ENCODE measurements at regions not wholly inside any gene's neighbourhood (a gene's known extent, or its start where the extent isn't known, plus 50 kb on each side); places are given as distances from the start of the nearest gene placed in this dataset.

DNA sequence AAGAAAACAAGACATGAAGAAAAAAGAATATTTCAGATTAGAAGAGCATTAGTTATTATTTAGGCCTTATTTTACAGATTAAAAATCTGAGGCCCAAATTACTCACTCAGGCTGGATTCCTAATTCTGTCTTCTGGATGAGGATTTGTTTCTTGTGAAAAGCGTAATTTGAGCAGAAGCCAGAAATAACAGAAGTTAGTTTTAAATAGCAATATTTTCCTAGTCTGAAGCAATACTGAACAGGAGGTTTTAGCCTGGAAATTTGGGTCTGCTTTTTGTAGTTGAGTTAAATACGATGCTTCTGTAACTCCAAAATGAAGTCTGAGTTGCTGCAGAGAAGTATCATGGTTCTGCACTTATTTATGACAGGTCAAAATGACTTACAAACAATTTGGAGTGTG is 124.9 kb downstream of the RTL3 start:
- TF ChIP-seq, protein P1, sequence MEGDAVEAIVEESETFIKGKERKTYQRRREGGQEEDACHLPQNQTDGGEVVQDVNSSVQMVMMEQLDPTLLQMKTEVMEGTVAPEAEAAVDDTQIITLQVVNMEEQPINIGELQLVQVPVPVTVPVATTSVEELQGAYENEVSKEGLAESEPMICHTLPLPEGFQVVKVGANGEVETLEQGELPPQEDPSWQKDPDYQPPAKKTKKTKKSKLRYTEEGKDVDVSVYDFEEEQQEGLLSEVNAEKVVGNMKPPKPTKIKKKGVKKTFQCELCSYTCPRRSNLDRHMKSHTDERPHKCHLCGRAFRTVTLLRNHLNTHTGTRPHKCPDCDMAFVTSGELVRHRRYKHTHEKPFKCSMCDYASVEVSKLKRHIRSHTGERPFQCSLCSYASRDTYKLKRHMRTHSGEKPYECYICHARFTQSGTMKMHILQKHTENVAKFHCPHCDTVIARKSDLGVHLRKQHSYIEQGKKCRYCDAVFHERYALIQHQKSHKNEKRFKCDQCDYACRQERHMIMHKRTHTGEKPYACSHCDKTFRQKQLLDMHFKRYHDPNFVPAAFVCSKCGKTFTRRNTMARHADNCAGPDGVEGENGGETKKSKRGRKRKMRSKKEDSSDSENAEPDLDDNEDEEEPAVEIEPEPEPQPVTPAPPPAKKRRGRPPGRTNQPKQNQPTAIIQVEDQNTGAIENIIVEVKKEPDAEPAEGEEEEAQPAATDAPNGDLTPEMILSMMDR (IDR thresholded peaks at IDR 0.05), result no peak
- TF ChIP-seq POLR2AphosphoS5 (IDR thresholded peaks at IDR 0.05; ENCODE audit: low read depth, low read length) (no peak), SIN3A (IDR thresholded peaks at IDR 0.05; ENCODE audit: borderline replicate concordance, insufficient read depth, low read depth, low read length) (no peak), TCF7L2 (IDR thresholded peaks at IDR 0.05; ENCODE audit: low read depth, low read length) (no peak)
- TF ChIP-seq, protein P2, sequence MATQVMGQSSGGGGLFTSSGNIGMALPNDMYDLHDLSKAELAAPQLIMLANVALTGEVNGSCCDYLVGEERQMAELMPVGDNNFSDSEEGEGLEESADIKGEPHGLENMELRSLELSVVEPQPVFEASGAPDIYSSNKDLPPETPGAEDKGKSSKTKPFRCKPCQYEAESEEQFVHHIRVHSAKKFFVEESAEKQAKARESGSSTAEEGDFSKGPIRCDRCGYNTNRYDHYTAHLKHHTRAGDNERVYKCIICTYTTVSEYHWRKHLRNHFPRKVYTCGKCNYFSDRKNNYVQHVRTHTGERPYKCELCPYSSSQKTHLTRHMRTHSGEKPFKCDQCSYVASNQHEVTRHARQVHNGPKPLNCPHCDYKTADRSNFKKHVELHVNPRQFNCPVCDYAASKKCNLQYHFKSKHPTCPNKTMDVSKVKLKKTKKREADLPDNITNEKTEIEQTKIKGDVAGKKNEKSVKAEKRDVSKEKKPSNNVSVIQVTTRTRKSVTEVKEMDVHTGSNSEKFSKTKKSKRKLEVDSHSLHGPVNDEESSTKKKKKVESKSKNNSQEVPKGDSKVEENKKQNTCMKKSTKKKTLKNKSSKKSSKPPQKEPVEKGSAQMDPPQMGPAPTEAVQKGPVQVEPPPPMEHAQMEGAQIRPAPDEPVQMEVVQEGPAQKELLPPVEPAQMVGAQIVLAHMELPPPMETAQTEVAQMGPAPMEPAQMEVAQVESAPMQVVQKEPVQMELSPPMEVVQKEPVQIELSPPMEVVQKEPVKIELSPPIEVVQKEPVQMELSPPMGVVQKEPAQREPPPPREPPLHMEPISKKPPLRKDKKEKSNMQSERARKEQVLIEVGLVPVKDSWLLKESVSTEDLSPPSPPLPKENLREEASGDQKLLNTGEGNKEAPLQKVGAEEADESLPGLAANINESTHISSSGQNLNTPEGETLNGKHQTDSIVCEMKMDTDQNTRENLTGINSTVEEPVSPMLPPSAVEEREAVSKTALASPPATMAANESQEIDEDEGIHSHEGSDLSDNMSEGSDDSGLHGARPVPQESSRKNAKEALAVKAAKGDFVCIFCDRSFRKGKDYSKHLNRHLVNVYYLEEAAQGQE (IDR thresholded peaks at IDR 0.05; ENCODE audit: insufficient read depth in 1 of 2, low read depth in 2 of 2, low read length in 1 of 2), result no peak
